ENCODE measurements at regions not wholly inside any gene's neighbourhood (a gene's known extent, or its start where the extent isn't known, plus 50 kb on each side); places are given as distances from the start of the nearest gene placed in this dataset.
A peak's percentile ranks its signal among the peaks of the same experiment; 100 is the strongest.

GRCh38 chr15:39157882-39158281, 423.0 kb upstream of the THBS1 start:
- no peak for DNase-seq

- no peak for DNase-seq
Measured at GRCh38 chr15:39159833-39160232, 421.0 kb upstream of the THBS1 start.

DNA sequence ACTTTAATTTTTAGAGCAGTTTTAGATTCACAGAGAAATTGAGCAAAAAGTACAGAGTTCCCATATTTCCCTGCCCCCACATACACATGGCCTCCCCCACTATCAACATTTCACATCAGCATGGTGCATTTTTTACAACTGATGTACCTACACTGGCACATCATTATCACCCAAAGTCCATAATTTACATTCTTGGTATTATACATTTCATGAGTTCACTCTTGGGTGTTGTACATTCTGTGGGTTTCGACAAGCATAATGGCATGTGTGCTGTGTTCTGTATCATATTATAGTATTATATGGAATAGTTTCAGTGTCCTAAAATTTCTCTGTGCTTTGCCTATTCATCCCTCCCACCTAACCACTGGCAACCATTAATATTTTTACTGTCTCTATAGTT, 419.8 kb upstream of the THBS1 start:
- no peak for DNase-seq

- DNase-seq: no peak
Measured at GRCh38 chr15:39165020-39165706, 415.7 kb upstream of the THBS1 start.

GRCh38 chr15:39167164-39168058, 413.5 kb upstream of the THBS1 start:
- no peak for DNase-seq

DNA sequence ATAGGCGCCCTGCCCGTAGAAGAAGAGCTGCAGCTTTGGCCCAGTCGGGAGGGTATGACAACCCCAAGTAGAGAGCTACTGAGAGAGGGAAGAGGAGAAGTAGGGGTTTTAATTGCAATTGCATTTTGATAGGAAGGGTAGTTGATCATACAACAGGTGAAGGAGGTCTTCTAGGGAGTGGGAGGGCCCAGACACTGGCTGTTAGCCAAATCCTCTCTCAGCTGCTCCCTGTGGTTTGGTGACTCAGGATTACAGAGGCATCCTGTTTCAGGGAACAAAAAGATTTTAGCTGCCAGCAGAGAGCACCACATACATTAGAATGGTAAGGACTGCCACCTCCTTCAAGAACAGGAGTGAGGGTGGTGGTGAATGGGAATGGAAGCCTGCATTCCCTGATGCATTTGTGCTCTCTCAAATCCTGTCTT, 408.9 kb upstream of the THBS1 start:
- DNase-seq: peak; percentile 18

- DNase-seq: no peak
Measured at GRCh38 chr15:39172380-39173281, 408.2 kb upstream of the THBS1 start.

DNA sequence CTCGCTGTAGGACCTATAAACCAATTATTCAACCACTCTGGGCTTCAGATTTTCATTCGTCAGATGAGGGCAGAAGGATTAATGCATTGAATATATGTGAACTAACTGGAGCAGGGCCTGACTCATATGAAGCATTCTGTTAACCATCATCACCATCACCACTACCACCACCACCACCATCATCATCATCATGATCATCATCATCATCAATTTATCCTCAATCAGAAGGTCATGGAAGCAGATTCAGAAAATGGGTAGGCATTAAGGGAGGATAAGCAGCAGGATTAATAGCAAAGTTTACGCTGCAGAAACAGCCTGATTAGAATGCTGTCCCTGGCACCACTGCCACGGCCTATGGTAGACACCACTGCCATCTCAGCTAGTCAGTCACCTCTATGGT, 407.5 kb upstream of the THBS1 start:
- no peak for DNase-seq

DNA sequence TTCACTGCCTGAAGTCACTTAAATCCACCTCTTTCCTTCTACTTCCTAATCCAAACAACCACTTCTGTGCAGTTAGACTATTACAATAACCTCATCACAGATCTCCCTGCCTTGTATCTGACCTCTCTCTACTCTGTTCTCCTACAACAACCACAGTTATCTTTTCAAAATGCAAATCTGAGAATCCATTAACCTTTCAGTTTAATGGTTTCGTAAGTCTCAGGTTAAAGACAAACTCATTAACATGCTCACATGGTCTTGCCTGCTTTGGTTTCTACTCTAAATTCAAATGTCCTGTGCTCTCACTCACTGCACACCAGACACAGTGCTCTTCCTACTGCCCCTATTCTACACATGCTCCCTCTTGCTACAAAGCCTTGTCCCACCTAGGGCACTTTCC, 406.5 kb upstream of the THBS1 start:
- no peak for DNase-seq

- no peak for DNase-seq
Measured at GRCh38 chr15:39176030-39176429, 404.8 kb upstream of the THBS1 start.

DNA sequence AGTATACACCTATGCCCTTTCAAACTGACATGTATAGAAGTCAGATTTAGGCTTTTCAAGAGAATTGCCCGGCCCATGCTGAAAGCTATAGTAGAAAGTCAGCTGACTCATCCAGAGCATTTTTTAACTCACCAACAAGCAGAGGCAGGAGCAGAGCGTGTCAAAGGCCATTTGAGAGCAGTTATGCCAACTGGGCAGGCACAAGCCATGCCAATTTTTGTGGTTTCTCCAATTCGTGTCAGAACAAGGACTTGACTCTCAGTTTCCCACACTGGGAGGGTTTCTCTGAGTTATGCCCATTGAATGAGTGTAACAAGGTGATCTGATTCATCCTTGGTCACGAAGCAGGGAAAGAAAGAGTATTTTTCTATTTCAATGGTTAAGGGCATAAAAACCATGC, 403.3 kb upstream of the THBS1 start:
- DNase-seq: no peak

- DNase-seq: no peak
Measured at GRCh38 chr15:39180030-39180429, 400.8 kb upstream of the THBS1 start.

- no peak for DNase-seq
Measured at GRCh38 chr15:39180483-39180933, 400.4 kb upstream of the THBS1 start.

DNA sequence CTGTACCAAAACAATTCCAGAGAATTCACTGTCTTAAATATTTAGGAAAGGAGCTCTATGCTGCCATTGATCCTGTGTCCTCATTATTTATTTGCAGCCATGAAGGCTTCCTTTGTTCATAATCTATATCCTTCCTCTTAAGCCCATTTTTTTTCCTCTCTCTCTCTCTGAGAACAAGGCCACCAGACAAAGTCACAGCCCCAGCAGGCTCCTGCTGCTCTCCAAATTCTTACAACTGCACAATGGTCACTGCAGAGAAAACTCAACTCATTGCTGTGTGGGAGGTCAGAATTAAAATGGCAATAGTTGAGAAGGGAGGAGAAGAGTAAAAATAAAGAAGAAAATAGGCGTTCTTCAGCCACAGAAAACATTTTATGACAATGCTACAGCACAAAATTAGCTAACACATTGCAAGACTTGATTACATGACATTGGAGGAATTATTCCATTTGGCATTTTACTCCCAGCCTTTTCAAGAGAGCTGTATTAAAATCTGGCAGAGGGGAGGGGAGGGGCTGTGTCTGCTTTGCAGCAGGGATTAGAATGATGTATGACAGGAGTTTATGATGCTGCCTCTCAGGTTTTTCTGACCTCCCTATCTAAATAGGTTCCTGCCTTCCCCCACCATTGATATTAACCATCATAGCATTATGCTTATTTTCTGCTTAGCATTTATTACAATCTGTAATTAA, 399.7 kb upstream of the THBS1 start:
- no peak for DNase-seq

- no peak for DNase-seq
Measured at GRCh38 chr15:39181940-39182339, 398.9 kb upstream of the THBS1 start.

GRCh38 chr15:39183164-39183881, 397.6 kb upstream of the THBS1 start:
- DNase-seq: no peak

GRCh38 chr15:39184701-39185390, 396.0 kb upstream of the THBS1 start:
- no peak for DNase-seq

DNA sequence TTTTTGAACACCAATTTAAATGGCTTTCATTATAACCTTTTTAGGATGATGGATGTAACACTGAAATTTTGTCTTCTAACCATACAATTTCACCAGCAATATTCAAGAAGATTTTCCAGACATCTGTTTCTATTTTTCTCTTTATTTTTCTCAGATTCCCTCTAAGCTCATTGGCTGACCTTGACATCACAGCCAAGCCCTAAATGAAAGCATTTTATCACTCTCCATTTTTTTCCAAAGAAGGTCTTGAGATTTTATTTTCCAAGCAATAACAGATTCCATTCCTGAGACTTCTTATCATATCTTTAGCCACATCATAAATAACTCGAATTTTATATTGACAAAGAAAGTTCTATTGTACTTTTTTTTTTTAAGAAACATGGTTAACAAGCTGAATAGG, 392.6 kb upstream of the THBS1 start:
- no peak for DNase-seq

DNA sequence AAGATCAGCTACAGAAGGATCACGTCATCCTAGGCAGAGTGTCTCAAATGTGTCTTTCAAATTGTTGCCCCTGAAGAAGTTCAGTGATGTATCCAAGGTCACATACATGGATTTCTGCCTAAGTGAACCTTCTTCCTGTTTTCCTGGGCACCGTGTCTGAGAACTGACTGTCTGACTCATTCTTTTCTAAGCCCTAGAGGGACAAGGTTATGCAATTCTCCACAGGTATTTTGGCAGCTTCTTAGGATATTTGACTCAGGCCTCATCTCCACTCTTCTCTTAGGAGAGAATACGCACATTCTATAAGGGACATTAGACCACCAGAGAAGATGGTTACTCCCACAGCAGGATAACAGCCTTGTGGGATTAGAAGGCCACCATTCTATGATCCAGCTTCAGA, 391.9 kb upstream of the THBS1 start:
- no peak for DNase-seq

DNA sequence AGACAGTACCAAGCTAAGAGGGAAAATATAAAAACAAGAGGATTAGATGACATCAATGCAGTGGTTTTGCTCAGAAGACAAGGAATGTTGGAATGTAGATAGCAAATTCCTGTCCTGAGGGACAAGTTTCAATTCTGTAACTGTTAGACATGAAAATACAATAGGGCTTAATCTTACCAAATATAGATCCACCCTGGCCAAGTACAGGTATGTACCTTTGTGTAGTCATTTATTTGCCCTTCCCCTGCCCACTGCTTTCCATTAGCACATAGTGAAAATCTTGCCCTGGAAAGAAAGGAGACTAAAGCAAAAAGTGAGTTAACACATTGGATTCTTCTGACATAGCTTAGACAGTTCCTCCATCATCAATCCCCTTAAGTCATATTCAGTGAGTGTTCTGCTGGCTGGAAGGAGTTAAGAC, 389.0 kb upstream of the THBS1 start:
- no peak for DNase-seq

DNA sequence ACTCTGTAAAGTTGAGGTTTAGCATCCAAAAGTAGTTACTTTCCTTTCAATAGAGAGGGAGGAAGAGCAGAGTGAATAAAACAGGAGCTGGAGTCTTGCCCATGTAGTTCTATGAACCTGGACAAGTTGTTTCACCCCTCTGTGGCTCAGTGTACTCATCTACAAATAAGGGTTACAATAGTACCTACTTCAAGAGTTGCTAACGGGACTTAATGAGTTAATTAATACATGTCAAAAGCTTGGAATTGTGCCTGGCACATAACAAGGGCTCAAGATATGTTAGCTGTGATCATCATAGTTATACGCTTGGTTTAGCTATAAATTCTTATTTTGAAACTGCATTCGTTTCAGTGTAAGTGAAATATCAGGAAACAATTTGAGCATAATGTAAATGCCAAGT, 388.5 kb upstream of the THBS1 start:
- no peak for DNase-seq
